ENCODE measurements at regions not wholly inside any gene's neighbourhood (a gene's known extent, or its start where the extent isn't known, plus 50 kb on each side); places are given as distances from the start of the nearest gene placed in this dataset.
A peak's percentile ranks its signal among the peaks of the same experiment; 100 is the strongest.

- H3K4me1 ChIP-seq, result no peaks in the 10 kb centered on the region
- no peak overlapping the region for H3K27ac ChIP-seq
- H3K4me3 ChIP-seq, result no peak overlapping the region
- no peak for DNase-seq (ENCODE audit: low spot score in 2 of 2)
- H3K9me3 ChIP-seq, result peaks cover 0 to 8% of the 10 kb centered on the region in 2 donors
- intact Hi-C loops (cut with DNase I), result no loop called here
- H3K36me3 ChIP-seq, result no peaks in the 10 kb centered on the region
- H3K27me3 ChIP-seq, result no peaks in the 10 kb centered on the region
- TF ChIP-seq, protein P1, sequence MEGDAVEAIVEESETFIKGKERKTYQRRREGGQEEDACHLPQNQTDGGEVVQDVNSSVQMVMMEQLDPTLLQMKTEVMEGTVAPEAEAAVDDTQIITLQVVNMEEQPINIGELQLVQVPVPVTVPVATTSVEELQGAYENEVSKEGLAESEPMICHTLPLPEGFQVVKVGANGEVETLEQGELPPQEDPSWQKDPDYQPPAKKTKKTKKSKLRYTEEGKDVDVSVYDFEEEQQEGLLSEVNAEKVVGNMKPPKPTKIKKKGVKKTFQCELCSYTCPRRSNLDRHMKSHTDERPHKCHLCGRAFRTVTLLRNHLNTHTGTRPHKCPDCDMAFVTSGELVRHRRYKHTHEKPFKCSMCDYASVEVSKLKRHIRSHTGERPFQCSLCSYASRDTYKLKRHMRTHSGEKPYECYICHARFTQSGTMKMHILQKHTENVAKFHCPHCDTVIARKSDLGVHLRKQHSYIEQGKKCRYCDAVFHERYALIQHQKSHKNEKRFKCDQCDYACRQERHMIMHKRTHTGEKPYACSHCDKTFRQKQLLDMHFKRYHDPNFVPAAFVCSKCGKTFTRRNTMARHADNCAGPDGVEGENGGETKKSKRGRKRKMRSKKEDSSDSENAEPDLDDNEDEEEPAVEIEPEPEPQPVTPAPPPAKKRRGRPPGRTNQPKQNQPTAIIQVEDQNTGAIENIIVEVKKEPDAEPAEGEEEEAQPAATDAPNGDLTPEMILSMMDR (IDR thresholded peaks at IDR 0.05), result no peak
Observed at GRCh38 chr5:152813526-152813925, 408.4 kb upstream of the NMUR2 start.

DNA sequence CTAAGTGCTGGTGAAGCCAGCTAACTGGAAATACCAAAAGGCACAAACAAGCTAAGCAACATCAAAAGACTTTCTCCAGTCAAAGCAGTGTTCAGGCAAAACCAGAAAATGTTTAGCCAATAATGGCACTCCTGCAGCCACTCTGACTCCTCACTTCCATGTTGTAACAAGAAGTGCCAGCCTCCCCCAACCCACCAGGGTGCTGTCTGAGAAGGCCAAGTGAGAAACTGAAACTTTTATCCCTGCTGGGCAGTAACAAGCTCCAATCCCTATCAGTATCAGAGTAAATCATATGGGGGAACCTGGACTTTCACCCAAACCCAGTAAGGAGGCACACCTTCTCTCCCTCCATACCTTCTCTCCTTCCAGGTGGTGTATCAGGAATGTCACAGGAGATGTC lies 414.8 kb upstream of the NMUR2 start:
- Histone ChIP-seq H3K27ac (no peak overlapping the region), H3K36me3 (no peaks in the 10 kb centered on the region), H3K9me3 (no peaks in the 10 kb centered on the region), H3K4me1 (no peaks in the 10 kb centered on the region), H3K4me3 (no peak overlapping the region), H3K27me3 (no peaks in the 10 kb centered on the region)
- TF ChIP-seq, protein P1 (IDR thresholded peaks at IDR 0.05), result no peak
- no peak for DNase-seq (ENCODE audit: low spot score in 2 of 2)
- intact Hi-C loops (cut with DNase I), result no loop called here

GRCh38 chr5:152824316-152824715 lies 419.2 kb upstream of the NMUR2 start:
- no peak overlapping the region for H3K4me3 ChIP-seq
- DNase-seq (ENCODE audit: low spot score in 2 of 2), result no peak
- no peak overlapping the region for H3K27ac ChIP-seq
- H3K36me3 ChIP-seq, result no peaks in the 10 kb centered on the region
- intact Hi-C loops (cut with DNase I), result no loop called here
- TF ChIP-seq, protein P1 (IDR thresholded peaks at IDR 0.05), result no peak
- H3K9me3 ChIP-seq, result no peaks in the 10 kb centered on the region
- no peaks in the 10 kb centered on the region for H3K27me3 ChIP-seq
- no peaks in the 10 kb centered on the region for H3K4me1 ChIP-seq

GRCh38 chr5:152838241-152838786 lies 433.2 kb upstream of the NMUR2 start:
- no peak for DNase-seq (ENCODE audit: low spot score in 2 of 2)
- TF ChIP-seq, protein P1 (IDR thresholded peaks at IDR 0.05), result no peak
- peak overlapping the region in 1 of 2 donors; percentile 57 for H3K27ac ChIP-seq
- peak overlapping the region in 1 of 2 donors; percentile 33 for H3K4me3 ChIP-seq
- no peaks in the 10 kb centered on the region for H3K27me3 ChIP-seq
- H3K36me3 ChIP-seq, result no peaks in the 10 kb centered on the region
- intact Hi-C loops (cut with DNase I), result no loop called here
- peaks cover 0 to 12% of the 10 kb centered on the region in 2 donors for H3K4me1 ChIP-seq
- H3K9me3 ChIP-seq, result no peaks in the 10 kb centered on the region

GRCh38 chr5:152844713-152845112 lies 439.6 kb upstream of the NMUR2 start:
- TF ChIP-seq, protein P1 (IDR thresholded peaks at IDR 0.05), result no peak
- intact Hi-C loops (cut with DNase I), result no loop called here

GRCh38 chr5:152853361-152853760 lies 448.3 kb upstream of the NMUR2 start:
- TF ChIP-seq, protein P1 (IDR thresholded peaks at IDR 0.05), result no peak
- Histone ChIP-seq H3K4me1 (no peaks in the 10 kb centered on the region), H3K9me3 (peaks cover 0 to 5% of the 10 kb centered on the region in 2 donors), H3K36me3 (no peaks in the 10 kb centered on the region), H3K4me3 (no peak overlapping the region), H3K27me3 (no peaks in the 10 kb centered on the region), H3K27ac (no peak overlapping the region)
- no peak for DNase-seq (ENCODE audit: low spot score in 2 of 2)
- intact Hi-C loops (cut with DNase I), result no loop called here

More at GRCh38 chr5:152844713-152845112, 439.6 kb upstream of the NMUR2 start:
- Histone ChIP-seq H3K27ac (no peak overlapping the region), H3K9me3 (no peaks in the 10 kb centered on the region), H3K36me3 (no peaks in the 10 kb centered on the region), H3K4me3 (no peak overlapping the region), H3K4me1 (no peaks in the 10 kb centered on the region), H3K27me3 (no peaks in the 10 kb centered on the region)
- DNase-seq (ENCODE audit: low spot score in 2 of 2), result no peak
